AG10803 (cell line): ENCODE measurements at regions not wholly inside any gene's neighbourhood (a gene's known extent, or its start where the extent isn't known, plus 50 kb on each side); places are given as distances from the start of the nearest gene placed in this dataset.

Source experiments
- DNase-seq: peaks from one replicate; pipeline ENCODE4 v3.0.0; 2010; ENCODE audit warnings: low read depth
- H3K4me3 ChIP-seq: 2 replicates; pipeline ENCODE4 v1.5.1; 2011; ENCODE audit warnings: mild to moderate bottlenecking, low read length, control low read depth
- TF ChIP-seq, protein P1 (sequence below): conservative IDR thresholded peaks from 2 replicates; pipeline ENCODE4 v1.5.1; 2011; ENCODE audit warnings: mild to moderate bottlenecking, low read length, control low read depth, inconsistent platforms

DNA sequence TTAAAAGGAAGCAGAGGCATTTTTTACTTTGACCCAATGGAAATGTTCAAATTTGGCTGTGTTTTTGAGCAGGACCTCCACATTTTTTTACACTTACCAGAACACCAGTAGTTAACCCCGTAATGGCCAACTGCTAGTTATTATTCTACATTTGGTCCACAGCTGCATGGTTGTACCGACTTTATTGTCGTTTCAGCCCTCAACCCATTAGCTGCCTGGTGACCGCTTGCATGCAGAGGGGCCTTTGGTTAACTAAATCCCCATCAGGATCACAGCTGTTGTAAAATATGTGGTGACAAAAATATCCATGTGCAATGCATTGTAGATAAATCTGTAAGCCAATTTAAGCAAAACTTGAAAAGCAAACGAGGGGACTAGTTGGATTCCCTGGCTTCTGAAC is 342.2 kb upstream of the MEOX2 start:
- TF ChIP-seq, protein P1, sequence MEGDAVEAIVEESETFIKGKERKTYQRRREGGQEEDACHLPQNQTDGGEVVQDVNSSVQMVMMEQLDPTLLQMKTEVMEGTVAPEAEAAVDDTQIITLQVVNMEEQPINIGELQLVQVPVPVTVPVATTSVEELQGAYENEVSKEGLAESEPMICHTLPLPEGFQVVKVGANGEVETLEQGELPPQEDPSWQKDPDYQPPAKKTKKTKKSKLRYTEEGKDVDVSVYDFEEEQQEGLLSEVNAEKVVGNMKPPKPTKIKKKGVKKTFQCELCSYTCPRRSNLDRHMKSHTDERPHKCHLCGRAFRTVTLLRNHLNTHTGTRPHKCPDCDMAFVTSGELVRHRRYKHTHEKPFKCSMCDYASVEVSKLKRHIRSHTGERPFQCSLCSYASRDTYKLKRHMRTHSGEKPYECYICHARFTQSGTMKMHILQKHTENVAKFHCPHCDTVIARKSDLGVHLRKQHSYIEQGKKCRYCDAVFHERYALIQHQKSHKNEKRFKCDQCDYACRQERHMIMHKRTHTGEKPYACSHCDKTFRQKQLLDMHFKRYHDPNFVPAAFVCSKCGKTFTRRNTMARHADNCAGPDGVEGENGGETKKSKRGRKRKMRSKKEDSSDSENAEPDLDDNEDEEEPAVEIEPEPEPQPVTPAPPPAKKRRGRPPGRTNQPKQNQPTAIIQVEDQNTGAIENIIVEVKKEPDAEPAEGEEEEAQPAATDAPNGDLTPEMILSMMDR, result no peak
- H3K4me3 ChIP-seq, result no peak overlapping the region
- peak; percentile 63 for DNase-seq

DNA sequence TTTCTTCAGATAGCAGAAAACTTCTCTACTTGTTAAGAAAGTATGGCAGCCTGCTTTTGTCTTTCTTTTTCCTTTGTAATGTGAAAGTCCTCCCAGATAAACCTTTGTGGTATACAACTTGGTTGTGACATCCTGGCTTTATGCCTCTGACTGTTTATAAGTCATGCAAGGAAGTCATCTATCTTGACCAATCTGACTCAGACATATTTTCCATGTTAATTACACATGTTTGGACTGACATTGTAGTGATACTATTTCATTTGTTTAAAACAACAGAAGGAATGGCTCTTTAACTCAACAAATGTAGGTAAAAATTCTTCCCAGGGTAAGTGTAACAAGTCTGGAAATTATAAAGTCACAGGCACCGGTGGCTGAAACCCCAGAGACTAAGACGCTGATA is 341.6 kb upstream of the MEOX2 start:
- H3K4me3 ChIP-seq, result no peak overlapping the region
- DNase-seq, result peak; percentile 94
- TF ChIP-seq, protein P1, result no peak

DNA sequence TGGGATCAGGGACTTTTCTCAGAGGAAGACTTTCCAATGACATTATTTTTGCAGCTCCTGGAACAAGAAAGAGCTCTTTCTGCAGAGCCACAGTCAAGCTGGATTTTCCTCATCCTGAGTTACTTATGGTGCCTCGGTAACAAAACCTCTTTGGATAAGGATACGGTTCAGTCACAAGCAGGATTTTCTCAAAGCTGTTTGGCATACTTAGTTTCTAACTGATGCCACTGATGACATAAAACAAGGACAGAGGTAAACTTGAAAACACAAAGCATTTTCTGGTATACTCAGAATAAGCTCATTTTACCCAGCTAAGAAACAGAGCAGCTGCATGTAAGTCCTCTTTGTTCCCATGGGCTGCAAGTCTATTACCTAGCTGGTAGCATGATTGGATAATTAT is 340.9 kb upstream of the MEOX2 start:
- TF ChIP-seq, protein P1, result no peak
- no peak overlapping the region for H3K4me3 ChIP-seq
- DNase-seq, result no peak

DNA sequence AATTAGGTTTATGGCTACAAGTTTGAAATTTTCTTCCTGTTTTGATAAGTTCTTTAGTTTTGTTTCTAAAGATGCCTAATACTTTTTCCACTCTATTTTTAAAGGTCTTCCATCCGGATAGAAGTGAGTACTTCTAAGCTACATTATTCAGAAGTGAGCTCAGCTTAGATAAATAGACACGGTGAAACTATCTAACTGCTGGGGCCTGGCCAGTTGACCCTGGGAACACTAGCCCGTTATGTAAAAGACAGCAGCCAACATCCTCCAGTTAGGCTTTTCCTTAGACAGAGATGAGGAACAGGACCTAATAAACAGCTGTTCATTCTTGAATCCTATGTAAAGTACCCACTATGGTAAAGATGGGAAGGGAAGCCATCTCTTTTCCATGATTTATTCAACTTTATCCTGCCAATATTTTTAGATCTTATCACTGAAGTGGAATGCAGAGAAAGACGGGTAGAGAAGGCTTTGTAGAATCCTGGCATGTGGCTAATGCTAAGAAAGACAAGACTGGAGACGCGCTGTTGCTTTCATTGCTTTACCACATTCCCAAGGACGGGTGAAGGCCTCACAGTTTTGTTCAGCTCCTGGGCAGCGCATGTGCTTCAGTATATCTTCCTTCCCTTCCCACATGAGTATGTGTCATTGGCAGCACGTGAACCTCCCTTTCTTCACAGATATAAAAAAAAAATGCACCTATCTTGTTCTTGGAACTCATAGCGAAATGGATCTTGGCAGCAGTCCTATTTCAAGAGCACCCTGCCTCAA is 340.0 kb upstream of the MEOX2 start:
- no peak for DNase-seq
- TF ChIP-seq, protein P1, result no peak
- H3K4me3 ChIP-seq, result no peak overlapping the region

DNA sequence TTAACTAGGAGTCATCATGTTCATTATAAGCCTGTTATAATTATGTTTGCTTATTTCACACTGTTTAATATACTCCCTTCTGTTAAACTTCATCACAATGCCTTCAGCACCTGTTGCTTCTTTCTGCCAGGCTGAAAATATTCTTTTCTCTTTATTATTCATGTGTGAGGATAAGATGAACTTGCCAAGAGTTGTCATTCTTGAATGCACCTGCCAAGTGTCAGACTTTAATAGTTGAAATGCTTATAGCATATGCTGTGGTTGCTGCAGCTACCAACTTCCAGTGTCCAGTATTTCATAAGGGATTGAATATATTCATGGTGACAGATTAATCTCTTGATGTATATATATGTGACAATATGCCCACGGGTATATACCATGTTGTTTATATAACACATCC is 339.2 kb upstream of the MEOX2 start:
- TF ChIP-seq, protein P1, result no peak
- no peak overlapping the region for H3K4me3 ChIP-seq
- DNase-seq, result no peak

DNA sequence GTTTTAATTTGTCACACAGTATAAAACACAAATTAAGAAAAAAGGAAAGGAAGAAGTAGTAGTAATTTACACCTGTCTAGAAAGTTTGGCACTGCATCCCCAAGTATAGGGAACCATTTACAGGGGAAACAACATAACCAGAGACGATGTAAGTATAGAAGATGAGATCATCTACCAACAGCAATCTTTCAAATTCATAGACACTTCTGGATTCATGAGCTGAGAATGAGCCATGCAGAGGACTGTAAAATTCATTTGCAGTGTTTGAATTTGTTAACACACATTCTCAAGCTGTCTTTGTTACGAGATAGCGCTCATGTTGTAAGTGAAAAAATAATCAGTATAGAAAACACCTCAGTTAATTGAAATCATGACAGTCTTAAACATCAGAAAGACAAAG is 337.0 kb upstream of the MEOX2 start:
- H3K4me3 ChIP-seq, result no peak overlapping the region
- no peak for DNase-seq
- TF ChIP-seq, protein P1, result no peak

DNA sequence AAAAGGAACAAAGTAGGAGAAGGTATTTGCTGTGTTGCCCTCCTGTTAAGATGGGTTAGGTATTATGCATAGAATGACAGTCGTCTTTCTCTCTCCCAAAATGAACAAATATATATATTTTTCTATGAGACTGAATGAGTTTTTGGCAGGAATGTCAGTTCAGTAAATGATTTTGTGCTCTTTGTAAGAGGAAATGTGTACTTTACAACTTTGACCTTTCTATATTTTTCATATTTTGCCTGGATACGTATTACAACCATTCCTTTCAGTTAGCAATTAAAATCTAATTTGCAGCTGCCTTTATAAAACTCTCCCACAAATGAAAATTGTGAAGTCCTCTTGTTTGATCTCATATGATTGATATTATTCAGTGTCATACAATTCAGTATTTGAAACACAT is 336.6 kb upstream of the MEOX2 start:
- no peak for DNase-seq
- TF ChIP-seq, protein P1, result no peak
- H3K4me3 ChIP-seq, result no peak overlapping the region
